NCI-H446 treated with DMSO at 0.1 percent for 48 hours (cell line): ENCODE measurements at regions not wholly inside any gene's neighbourhood (a gene's known extent, or its start where the extent isn't known, plus 50 kb on each side); places are given as distances from the start of the nearest gene placed in this dataset.

Source experiments
- DNase-seq: peaks from one replicate; lab custom pipeline; 2025; lab: John Stamatoyannopoulos, UW

GRCh38 chr6:105763866-105764265 lies 322.3 kb upstream of the PRDM1 start:
- DNase-seq: no peak

GRCh38 chr6:105760746-105761145 lies 325.4 kb upstream of the PRDM1 start:
- DNase-seq: no peak

GRCh38 chr6:105759946-105760345 lies 326.2 kb upstream of the PRDM1 start:
- no peak for DNase-seq

- DNase-seq: no peak
Observed at GRCh38 chr6:105759015-105759414, 327.1 kb upstream of the PRDM1 start.

GRCh38 chr6:105757512-105758200 lies 328.5 kb upstream of the PRDM1 start:
- DNase-seq: no peak

GRCh38 chr6:105755885-105756284 lies 330.3 kb upstream of the PRDM1 start:
- DNase-seq: no peak

GRCh38 chr6:105753620-105754211 lies 332.4 kb upstream of the PRDM1 start:
- DNase-seq: peak; percentile 46

- DNase-seq: no peak
Observed at GRCh38 chr6:105753207-105753606, 332.9 kb upstream of the PRDM1 start.

- no peak for DNase-seq
Observed at GRCh38 chr6:105750089-105750488, 336.0 kb upstream of the PRDM1 start.

GRCh38 chr6:105748737-105749161 lies 337.4 kb upstream of the PRDM1 start:
- DNase-seq: no peak

- no peak for DNase-seq
Observed at GRCh38 chr6:105747823-105748405, 338.2 kb upstream of the PRDM1 start.

- DNase-seq: no peak
Observed at GRCh38 chr6:105746509-105746908, 339.6 kb upstream of the PRDM1 start.

- DNase-seq: no peak
Observed at GRCh38 chr6:105746130-105746505, 340.0 kb upstream of the PRDM1 start.

GRCh38 chr6:105745464-105746129 lies 340.5 kb upstream of the PRDM1 start:
- no peak for DNase-seq

GRCh38 chr6:105744815-105745214 lies 341.3 kb upstream of the PRDM1 start:
- DNase-seq: no peak

- no peak for DNase-seq
Observed at GRCh38 chr6:105740946-105741645, 338.2 kb upstream of the PREP start.

- DNase-seq: no peak
Observed at GRCh38 chr6:105739764-105740163, 336.9 kb upstream of the PREP start.

- DNase-seq: no peak
Observed at GRCh38 chr6:105733556-105734162, 330.8 kb upstream of the PREP start.

- no peak for DNase-seq
Observed at GRCh38 chr6:105728995-105729394, 326.1 kb upstream of the PREP start.

- DNase-seq: no peak
Observed at GRCh38 chr6:105726902-105727655, 324.2 kb upstream of the PREP start.

GRCh38 chr6:105714846-105715245 lies 312.0 kb upstream of the PREP start:
- DNase-seq: no peak
